CD14-positive monocyte (primary cell): ENCODE measurements at regions not wholly inside any gene's neighbourhood (a gene's known extent, or its start where the extent isn't known, plus 50 kb on each side); places are given as distances from the start of the nearest gene placed in this dataset.
A peak's percentile ranks its signal among the peaks of the same experiment; 100 is the strongest.

Experiments used
- DNase-seq, 3 donors: peaks; one replicate each; pipeline ENCODE4 v3.0.0-alpha.2; 2011 to 2022
- H2AFZ ChIP-seq: 2 replicates; pipeline ENCODE4 v1.6.0; 2012; ENCODE audit warnings: mild to moderate bottlenecking, low read depth, low read length, inconsistent platforms; ENCODE audit not compliant: insufficient read depth, poor library complexity, severe bottlenecking
- H3K27ac ChIP-seq, 2 donors: 1 replicate in 1 of 2; 2 replicates in 1 of 2; pipeline ENCODE4 v1.5.1; 2012 to 2013; ENCODE audit warnings: low read length in 2 of 2, control low read depth in 1 of 2, inconsistent platforms in 1 of 2, low read depth in 1 of 2, mild to moderate bottlenecking in 1 of 2
- H3K27me3 ChIP-seq, 2 donors: one replicate each; pipeline versions ENCODE4 v1.6.0 to v1.6.1; 2011 to 2013; ENCODE audit warnings: low read length in 2 of 2; ENCODE audit not compliant: control insufficient read depth in 2 of 2, insufficient read depth in 2 of 2
- H3K36me3 ChIP-seq, 2 donors: replicated peaks in 1 of 2; 1 replicate in 1 of 2; 2 replicates in 1 of 2; pipeline versions ENCODE4 v1.5.1 to v1.6.1; 2012 to 2013; ENCODE audit warnings: low read length in 2 of 2, control low read depth in 1 of 2, inconsistent platforms in 1 of 2, mild to moderate bottlenecking in 1 of 2; ENCODE audit not compliant: insufficient read depth in 2 of 2, control insufficient read depth in 1 of 2
- H3K4me1 ChIP-seq, 2 donors: 1 replicate in 1 of 2; 2 replicates in 1 of 2; pipeline versions ENCODE4 v1.5.1 to v1.6.1; 2012 to 2013; ENCODE audit warnings: low read length in 2 of 2, control low read depth in 1 of 2, inconsistent platforms in 1 of 2, mild to moderate bottlenecking in 1 of 2, moderate library complexity in 1 of 2; ENCODE audit not compliant: insufficient read depth in 2 of 2, control insufficient read depth in 1 of 2
- H3K4me2 ChIP-seq: replicated peaks from 2 replicates; pipeline ENCODE3; 2012; ENCODE audit warnings: low read length, moderate library complexity, mild to moderate bottlenecking; ENCODE audit not compliant: poor library complexity, severe bottlenecking; ENCODE audit errors: extremely low read depth
- H3K4me3 ChIP-seq, 3 experiments: fragments of 200-600 bp in 1 of 3; sonication (generic) in 1 of 3; replicated peaks in 1 of 3; 1 replicate in 2 of 3; 2 replicates in 1 of 3; pipeline ENCODE4 v1.5.1; 2011 to 2013; ENCODE audit warnings: low read length in 3 of 3, mild to moderate bottlenecking in 3 of 3, control low read depth in 2 of 3, low read depth in 2 of 3, inconsistent platforms in 1 of 3, moderate library complexity in 1 of 3
- H3K79me2 ChIP-seq: 2 replicates; pipeline ENCODE4 v1.6.0; 2012; ENCODE audit warnings: mild to moderate bottlenecking, control low read depth, inconsistent platforms, low read length, moderate library complexity; ENCODE audit not compliant: insufficient read depth
- H3K9ac ChIP-seq: 2 replicates; pipeline ENCODE4 v1.6.0; 2017; ENCODE audit warnings: low read length, mild to moderate bottlenecking; ENCODE audit not compliant: insufficient read depth, poor library complexity, severe bottlenecking
- H3K9me3 ChIP-seq, 2 donors: replicated peaks in 1 of 2; 1 replicate in 1 of 2; 2 replicates in 1 of 2; pipeline versions ENCODE4 v1.5.1 to v1.6.1; 2012 to 2013; ENCODE audit warnings: low read length in 2 of 2, control low read depth in 1 of 2; ENCODE audit not compliant: control insufficient read depth in 1 of 2, insufficient read depth in 1 of 2
- H4K20me1 ChIP-seq: 2 replicates; pipeline ENCODE4 v1.6.0; 2012; ENCODE audit warnings: mild to moderate bottlenecking, low read length, control low read depth, moderate library complexity; ENCODE audit not compliant: insufficient read depth
- H3K27ac Mint-ChIP-seq, 7 donors: one replicate each; pipeline ENCODE4 v1.8.0; 2020; ENCODE audit warnings: mild to moderate bottlenecking in 7 of 7, mixed read lengths in 7 of 7, moderate library complexity in 6 of 7, inconsistent platforms in 2 of 7
- H3K27me3 Mint-ChIP-seq, 3 donors: one replicate each; pipeline ENCODE4 v1.8.0; 2021 to 2022; ENCODE audit warnings: low read depth in 3 of 3, mild to moderate bottlenecking in 3 of 3, mixed read lengths in 3 of 3, moderate library complexity in 3 of 3, inconsistent platforms in 1 of 3
- H3K36me3 Mint-ChIP-seq, 2 donors: one replicate each; pipeline ENCODE4 v1.8.0; 2020; ENCODE audit warnings: mixed read lengths in 2 of 2, inconsistent platforms in 1 of 2, mild to moderate bottlenecking in 1 of 2
- H3K4me1 Mint-ChIP-seq: one replicate; pipeline ENCODE4 v1.8.0; 2020; ENCODE audit warnings: mild to moderate bottlenecking, mixed read lengths
- H3K4me3 Mint-ChIP-seq, 2 donors: one replicate each; pipeline ENCODE4 v1.8.0; 2020; ENCODE audit warnings: mild to moderate bottlenecking in 2 of 2, mixed read lengths in 2 of 2, moderate library complexity in 1 of 2
- H3K9me3 Mint-ChIP-seq, 7 donors: one replicate each; pipeline ENCODE4 v1.8.0; 2020 to 2022; ENCODE audit warnings: mixed read lengths in 7 of 7, mild to moderate bottlenecking in 6 of 7, moderate library complexity in 6 of 7, inconsistent platforms in 2 of 7
- CTCF ChIP-seq: fragments of 200-600 bp; IDR thresholded peaks from one replicate; pipeline ENCODE4 v1.8.0; 2022; ENCODE audit warnings: antibody characterized with exemption, mild to moderate bottlenecking
- WGBS: methylation state at CpG from one replicate; pipeline ENCODE4 v1.1.5; 2013; ENCODE audit warnings: missing lambda C conversion rate; ENCODE audit not compliant: insufficient coverage; 5-methylcytosine and 5-hydroxymethylcytosine counted together
- intact Hi-C, 2 donors: fragments of 100-400 bp; cut with micrococcal nuclease; formaldehyde crosslinking; loops; one replicate each; pipeline versions ENCODE4 v1.15.0 to v1.15.1; 2023

GRCh38 chr1:8176279-8176678 is 141.6 kb upstream of the SLC45A1 start:
- Histone ChIP-seq H3K4me1 (no peaks in the 10 kb centered on the region), H3K9me3 (peaks cover 13 to 17% of the 10 kb centered on the region in 2 donors), H3K4me3 (no peak overlapping the region), H3K27ac (no peak overlapping the region), H3K27me3 (no peaks in the 10 kb centered on the region), H3K79me2 (no peaks in the 10 kb centered on the region), H3K36me3 (no peaks in the 10 kb centered on the region), H3K9ac (no peak overlapping the region), H2AFZ (no peak overlapping the region), H4K20me1 (no peaks in the 10 kb centered on the region), H3K4me2 (no peak overlapping the region)
- Mint-ChIP-seq H3K36me3 (peaks cover 0 to 2% of the 10 kb centered on the region in 2 donors), H3K4me3 (no peak overlapping the region), H3K27me3 (peaks cover 0 to 4% (median 2%) of the 10 kb centered on the region in 3 donors), H3K4me1 (no peaks in the 10 kb centered on the region), H3K27ac (no peak overlapping the region), H3K9me3 (peaks cover 10 to 29% (median 21%) of the 10 kb centered on the region in 7 donors)
- TF ChIP-seq CTCF = no peak
- intact Hi-C loops = no loop called here
- no peak for DNase-seq
- 100% methylated on average over 1 of the region's 3 CpGs for WGBS

- H3K27me3 Mint-ChIP-seq = peaks cover 2 to 4% (median 2%) of the 10 kb centered on the region in 3 donors
- H3K27ac Mint-ChIP-seq = peak overlapping the region in 1 of 7 donors; percentile 14
- DNase-seq = no peak
- peaks cover 2 to 3% of the 10 kb centered on the region in 2 donors for H3K4me1 ChIP-seq
- H3K79me2 ChIP-seq = no peaks in the 10 kb centered on the region
- no peaks in the 10 kb centered on the region for H3K27me3 ChIP-seq
- no peak overlapping the region for H3K4me2 ChIP-seq
- H3K4me3 ChIP-seq = no peak overlapping the region
- peaks cover 0 to 2% of the 10 kb centered on the region in 2 donors for H3K36me3 Mint-ChIP-seq
- H3K27ac ChIP-seq = no peak overlapping the region
- H3K4me3 Mint-ChIP-seq = no peak overlapping the region
- H3K36me3 ChIP-seq = no peaks in the 10 kb centered on the region
- WGBS = 90% methylated on average over 5 of the region's 5 CpGs
- no peaks in the 10 kb centered on the region for H4K20me1 ChIP-seq
- no peak overlapping the region for H3K9ac ChIP-seq
- no peak overlapping the region for H2AFZ ChIP-seq
- intact Hi-C loops = no loop called here
- H3K9me3 Mint-ChIP-seq = peaks cover 9 to 23% (median 16%) of the 10 kb centered on the region in 7 donors
- H3K4me1 Mint-ChIP-seq = peaks cover 4% of the 10 kb centered on the region
- TF ChIP-seq CTCF = no peak
- H3K9me3 ChIP-seq = peaks cover 13% of the 10 kb centered on the region in 2 donors
Observed at GRCh38 chr1:8174807-8175206, 143.1 kb upstream of the SLC45A1 start.
